Stimulated activated CD4-positive, alpha-beta T cell treated with anti-CD3 and anti-CD28 coated beads, Interleukin-2, amount 100 ng/mL, for 48 hours (primary cell): ENCODE measurements at regions not wholly inside any gene's neighbourhood (a gene's known extent, or its start where the extent isn't known, plus 50 kb on each side); places are given as distances from the start of the nearest gene placed in this dataset.

Experiments
- DNase-seq, 2 donors: peaks; one replicate each; pipeline ENCODE4 v3.0.0-alpha.2; 2020

DNA sequence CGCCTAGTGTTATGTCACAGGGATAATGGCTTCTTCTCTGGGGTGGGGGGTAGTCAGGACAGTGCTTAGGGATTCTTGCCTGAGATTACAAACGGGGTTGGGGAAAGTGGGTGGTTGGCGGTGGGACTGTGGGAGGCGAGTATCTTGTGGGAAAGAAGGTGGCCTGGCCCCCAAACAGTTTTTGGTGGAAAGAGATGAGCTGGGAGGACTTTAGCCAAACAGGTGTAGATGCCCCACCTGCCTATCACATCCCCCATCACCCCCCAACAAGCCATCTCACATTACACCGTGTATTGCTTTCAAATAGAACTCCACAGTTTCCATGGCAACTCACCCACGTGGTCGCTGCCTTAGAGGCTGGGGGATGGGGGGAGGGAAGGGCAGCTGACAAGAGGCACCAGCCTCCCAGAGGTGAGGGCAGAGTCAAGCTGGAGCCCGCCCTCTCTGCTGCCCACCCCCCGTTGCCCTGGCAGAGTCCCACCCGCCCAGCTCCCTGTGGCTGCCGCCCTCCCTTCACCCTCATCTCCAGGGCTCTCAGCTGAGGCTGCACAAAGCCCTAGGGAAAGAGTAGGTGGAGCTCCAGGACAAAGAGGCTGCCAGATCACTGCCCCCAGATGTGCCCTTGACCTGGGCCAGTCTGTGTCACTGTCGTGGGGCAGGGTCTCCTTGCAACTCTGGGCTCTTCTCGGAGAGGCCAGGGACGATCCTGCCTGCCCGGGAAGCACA is 98.3 kb downstream of the LRRC74A start:
- DNase-seq = no peak

DNA sequence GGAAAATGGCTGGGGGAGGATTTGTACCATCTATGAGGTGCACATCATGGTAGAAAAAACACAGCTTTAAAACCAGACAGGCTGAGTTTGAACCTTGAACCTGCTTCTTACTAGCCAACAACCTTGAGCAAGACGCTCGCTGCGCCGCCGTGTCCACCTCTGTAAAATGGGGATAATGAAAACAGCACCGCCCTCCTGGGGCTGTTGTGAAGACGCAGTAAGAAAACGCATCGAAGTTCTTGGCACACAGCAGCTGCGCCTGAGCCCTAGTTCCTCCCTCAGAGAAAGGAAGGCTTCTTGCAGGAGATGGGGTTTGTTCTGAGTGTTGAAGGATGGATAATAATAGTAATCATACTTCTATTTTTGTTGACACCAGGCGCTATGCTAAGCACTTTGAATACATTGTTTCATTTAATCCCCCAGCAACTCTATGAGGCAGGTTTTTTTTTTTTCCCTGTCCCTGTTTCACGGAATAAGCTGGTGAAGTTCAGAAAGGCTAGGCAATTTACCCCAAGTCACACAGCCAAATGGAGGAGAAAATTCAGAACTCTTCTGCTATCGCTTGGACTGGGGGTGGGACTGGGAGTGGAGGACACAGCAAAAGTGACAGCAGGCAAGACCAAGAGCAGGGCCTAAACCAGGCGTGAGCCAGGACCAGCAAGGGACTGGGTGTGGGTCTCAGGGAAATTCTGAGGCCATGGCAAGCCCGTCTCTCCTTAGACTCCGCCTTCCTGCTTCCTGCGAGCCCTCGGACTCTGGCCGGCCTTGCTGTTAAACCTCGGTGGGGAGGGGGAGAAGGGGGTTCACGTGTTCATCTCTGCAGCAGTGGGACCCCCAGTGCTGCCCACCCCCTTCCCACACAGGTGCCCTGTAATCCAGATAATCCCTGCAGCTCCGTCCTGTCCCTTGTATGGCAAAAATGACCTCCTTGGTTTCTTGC is 97.5 kb downstream of the LRRC74A start:
- no peak for DNase-seq

DNA sequence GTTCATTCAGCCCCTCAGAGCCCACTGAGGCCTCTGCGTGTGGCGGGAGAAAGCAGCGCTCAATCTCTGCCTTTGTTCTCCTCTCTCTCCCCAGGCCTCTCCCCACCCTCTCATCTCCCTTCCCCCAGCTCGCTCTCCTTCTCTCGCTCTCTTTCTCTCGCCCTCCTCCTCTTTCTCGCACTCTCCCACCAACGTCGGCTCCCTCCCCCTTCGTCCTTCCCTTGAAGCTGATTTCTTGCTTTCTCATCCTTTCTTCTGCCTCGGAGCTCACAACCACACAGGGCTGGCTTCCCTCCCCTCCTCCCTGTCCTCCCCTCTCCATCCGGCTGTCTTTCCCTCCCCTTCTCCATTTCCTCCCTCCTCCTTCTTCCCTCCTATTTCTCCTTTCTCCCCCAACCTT is 96.4 kb downstream of the LRRC74A start:
- DNase-seq = no peak

DNA sequence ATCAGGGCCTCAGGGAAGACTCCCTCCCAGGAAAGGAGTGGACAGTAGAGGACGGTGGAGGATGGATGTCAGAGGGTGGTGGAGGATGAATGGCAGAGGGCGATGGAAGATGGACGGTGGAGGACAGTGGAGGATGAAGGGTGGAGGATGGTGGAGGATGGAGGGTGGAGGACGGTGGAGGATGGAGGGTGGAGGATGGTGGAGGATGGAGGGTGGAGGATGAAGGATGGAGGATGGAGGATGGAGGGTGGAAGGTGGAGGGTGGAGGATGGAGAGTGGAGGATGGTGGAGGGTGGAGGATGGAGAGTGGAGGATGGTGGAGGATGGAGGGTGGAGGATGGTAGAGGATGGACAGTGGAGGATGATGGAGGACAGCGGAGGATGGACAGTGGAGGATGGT is 95.9 kb downstream of the LRRC74A start:
- no peak for DNase-seq

DNA sequence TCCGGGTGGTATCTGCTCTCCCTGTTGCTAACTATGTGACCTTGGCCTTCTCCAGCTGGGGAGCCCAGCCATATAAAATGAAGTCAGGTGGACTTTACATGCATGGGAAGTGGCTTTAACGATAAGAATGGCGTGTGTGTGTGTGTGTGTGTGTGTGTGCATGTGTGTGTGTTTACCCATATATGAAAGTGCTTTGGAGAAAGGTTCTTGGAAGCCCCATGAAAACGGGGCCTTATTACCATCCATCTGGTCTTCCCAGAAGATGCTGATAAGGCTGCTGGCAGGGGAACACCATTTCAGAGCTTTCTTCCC is 94.8 kb downstream of the LRRC74A start:
- no peak for DNase-seq

DNA sequence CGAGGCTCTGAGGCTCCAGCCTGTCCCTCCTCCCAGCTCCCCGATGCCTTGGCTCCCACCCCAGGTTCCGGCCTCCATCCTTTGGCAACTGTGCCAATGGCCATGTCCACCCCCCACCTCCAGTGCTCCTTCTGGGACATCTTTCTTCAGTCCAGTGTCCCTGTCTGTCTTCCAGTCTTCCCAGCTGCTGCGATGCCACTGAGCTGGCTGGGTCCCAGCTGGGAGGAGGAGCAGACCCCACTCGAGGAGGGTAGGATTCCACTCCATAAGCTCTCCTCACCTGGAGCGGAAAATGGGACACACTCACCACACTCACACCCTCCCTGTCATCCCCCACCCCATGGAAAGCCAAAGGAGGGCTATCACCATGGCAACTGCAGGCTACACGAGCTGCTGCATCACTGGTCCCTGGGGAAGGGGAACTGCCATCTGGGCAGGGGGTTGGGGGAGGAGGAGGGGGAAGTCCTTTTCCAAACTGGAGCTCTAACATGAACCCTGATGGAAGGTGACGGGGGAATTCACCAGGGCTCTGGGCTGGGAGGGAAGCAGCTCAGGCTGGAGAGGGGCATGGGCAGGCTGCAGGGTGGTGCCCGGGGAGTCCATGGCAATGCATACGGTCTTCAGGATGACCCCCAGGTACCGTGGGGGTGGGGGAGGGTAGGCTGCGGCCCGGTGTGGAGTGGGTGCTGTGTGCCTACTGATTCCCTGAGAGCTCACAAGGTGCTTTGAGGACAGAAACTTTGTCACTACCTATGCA is 94.3 kb downstream of the LRRC74A start:
- no peak for DNase-seq

DNA sequence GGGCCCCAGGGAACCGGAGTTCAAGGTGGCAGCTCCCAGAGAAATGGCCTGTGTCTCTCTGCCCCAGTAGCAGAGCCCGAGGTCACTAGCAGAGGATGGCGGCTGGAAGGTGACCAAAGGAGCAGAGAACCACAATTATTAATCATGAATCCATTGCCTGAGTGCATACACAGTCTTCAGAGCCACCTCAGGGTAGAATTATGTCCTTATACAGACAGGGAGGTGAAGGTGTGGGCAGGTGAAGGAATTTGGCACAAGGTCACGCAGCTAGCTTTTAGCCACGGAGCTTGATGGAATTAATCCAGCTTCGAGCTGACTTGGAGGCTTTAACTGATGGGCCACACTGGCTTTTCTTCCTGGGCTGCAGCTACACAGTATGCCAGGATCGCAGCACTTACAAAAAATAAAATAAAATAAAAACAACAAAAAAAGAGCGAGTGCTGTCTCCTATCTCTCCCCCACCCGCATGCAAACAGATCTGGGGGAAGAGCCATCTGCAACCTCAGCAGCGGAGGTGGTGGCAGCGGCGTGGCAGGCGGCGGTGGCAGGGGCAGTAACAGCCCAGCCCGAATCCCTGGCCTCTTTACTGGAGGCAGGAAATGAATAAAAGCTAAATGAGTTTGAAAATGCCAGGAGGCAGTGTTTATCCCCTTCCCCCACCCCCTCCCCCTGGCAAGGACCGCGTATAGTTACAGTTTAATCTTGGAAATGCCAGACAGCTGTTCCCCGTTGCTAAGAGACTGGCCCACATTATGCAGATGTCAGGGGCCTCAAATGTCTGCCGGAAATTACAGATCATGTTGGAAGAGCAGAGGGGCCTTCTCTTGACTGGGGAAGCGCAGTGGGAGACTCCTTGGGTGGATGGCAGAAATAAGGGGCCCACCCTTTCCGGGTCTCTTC is 93.5 kb downstream of the LRRC74A start:
- DNase-seq = no peak
